ENCODE measurements at regions not wholly inside any gene's neighbourhood (a gene's known extent, or its start where the extent isn't known, plus 50 kb on each side); places are given as distances from the start of the nearest gene placed in this dataset.

GRCh38 chr5:58258984-58259684 lies 200.8 kb downstream of the PLK2 start:
- no peak for DNase-seq (ENCODE audit: low spot score)
- Mint-ChIP-seq H3K9me3 (no peaks in the 10 kb centered on the region), H3K27ac (no peak overlapping the region), H3K36me3 (ENCODE audit: low read depth) (no peaks in the 10 kb centered on the region), H3K4me3 (no peak overlapping the region), H3K27me3 (ENCODE audit: insufficient read depth) (no peaks in the 10 kb centered on the region), H3K4me1 (ENCODE audit: low read depth) (no peaks in the 10 kb centered on the region)
- intact Hi-C loops (cut with micrococcal nuclease), result loop anchor here (1.0 kb wide), 1 partner anchor 36 kb away; no protein-coding TSS in a partner anchor

- H3K9me3 Mint-ChIP-seq, result no peaks in the 10 kb centered on the region
- intact Hi-C loops (cut with micrococcal nuclease), result no loop called here
- H3K27me3 Mint-ChIP-seq (ENCODE audit: insufficient read depth), result no peaks in the 10 kb centered on the region
- H3K36me3 Mint-ChIP-seq (ENCODE audit: low read depth), result no peaks in the 10 kb centered on the region
- H3K27ac Mint-ChIP-seq, result no peak overlapping the region
- no peaks in the 10 kb centered on the region for H3K4me1 Mint-ChIP-seq (ENCODE audit: low read depth)
- DNase-seq (ENCODE audit: low spot score), result no peak
- H3K4me3 Mint-ChIP-seq, result no peak overlapping the region
Observed at GRCh38 chr5:58255970-58256369, 203.9 kb downstream of the PLK2 start.

- Mint-ChIP-seq H3K27me3 (ENCODE audit: insufficient read depth) (no peaks in the 10 kb centered on the region), H3K36me3 (ENCODE audit: low read depth) (no peaks in the 10 kb centered on the region), H3K9me3 (no peaks in the 10 kb centered on the region), H3K27ac (no peak overlapping the region), H3K4me1 (ENCODE audit: low read depth) (no peaks in the 10 kb centered on the region), H3K4me3 (no peak overlapping the region)
- DNase-seq (ENCODE audit: low spot score), result no peak
- intact Hi-C loops (cut with micrococcal nuclease), result no loop called here
Observed at GRCh38 chr5:58255386-58255785, 204.5 kb downstream of the PLK2 start.

- no peak overlapping the region for H3K27ac Mint-ChIP-seq
- no peaks in the 10 kb centered on the region for H3K27me3 Mint-ChIP-seq (ENCODE audit: insufficient read depth)
- no peak for DNase-seq (ENCODE audit: low spot score)
- intact Hi-C loops (cut with micrococcal nuclease), result no loop called here
- no peak overlapping the region for H3K4me3 Mint-ChIP-seq
- no peaks in the 10 kb centered on the region for H3K36me3 Mint-ChIP-seq (ENCODE audit: low read depth)
- no peaks in the 10 kb centered on the region for H3K4me1 Mint-ChIP-seq (ENCODE audit: low read depth)
- H3K9me3 Mint-ChIP-seq, result no peaks in the 10 kb centered on the region
Observed at GRCh38 chr5:58248221-58248620, 211.7 kb downstream of the PLK2 start.

- Mint-ChIP-seq H3K4me1 (ENCODE audit: low read depth) (no peaks in the 10 kb centered on the region), H3K36me3 (ENCODE audit: low read depth) (no peaks in the 10 kb centered on the region), H3K4me3 (no peak overlapping the region), H3K27me3 (ENCODE audit: insufficient read depth) (no peaks in the 10 kb centered on the region), H3K9me3 (no peaks in the 10 kb centered on the region), H3K27ac (no peak overlapping the region)
- DNase-seq (ENCODE audit: low spot score), result no peak
- intact Hi-C loops (cut with micrococcal nuclease), result no loop called here
Observed at GRCh38 chr5:58246461-58246944, 213.4 kb downstream of the PLK2 start.

- no peaks in the 10 kb centered on the region for H3K9me3 Mint-ChIP-seq
- H3K27me3 Mint-ChIP-seq (ENCODE audit: insufficient read depth), result no peaks in the 10 kb centered on the region
- H3K4me3 Mint-ChIP-seq, result no peak overlapping the region
- H3K4me1 Mint-ChIP-seq (ENCODE audit: low read depth), result no peaks in the 10 kb centered on the region
- no peak overlapping the region for H3K27ac Mint-ChIP-seq
- intact Hi-C loops (cut with micrococcal nuclease), result no loop called here
- H3K36me3 Mint-ChIP-seq (ENCODE audit: low read depth), result no peaks in the 10 kb centered on the region
- DNase-seq (ENCODE audit: low spot score), result no peak
Observed at GRCh38 chr5:58245476-58245840, 214.4 kb downstream of the PLK2 start.

GRCh38 chr5:58244819-58245475 lies 214.9 kb downstream of the PLK2 start:
- Mint-ChIP-seq H3K4me1 (ENCODE audit: low read depth) (no peaks in the 10 kb centered on the region), H3K36me3 (ENCODE audit: low read depth) (no peaks in the 10 kb centered on the region), H3K27ac (no peak overlapping the region), H3K9me3 (no peaks in the 10 kb centered on the region), H3K27me3 (ENCODE audit: insufficient read depth) (no peaks in the 10 kb centered on the region), H3K4me3 (no peak overlapping the region)
- no peak for DNase-seq (ENCODE audit: low spot score)
- intact Hi-C loops (cut with micrococcal nuclease), result no loop called here

GRCh38 chr5:58241389-58241788 lies 218.5 kb downstream of the PLK2 start:
- Mint-ChIP-seq H3K27me3 (ENCODE audit: insufficient read depth) (no peaks in the 10 kb centered on the region), H3K4me1 (ENCODE audit: low read depth) (no peaks in the 10 kb centered on the region), H3K9me3 (no peaks in the 10 kb centered on the region), H3K4me3 (no peak overlapping the region), H3K27ac (no peak overlapping the region), H3K36me3 (ENCODE audit: low read depth) (no peaks in the 10 kb centered on the region)
- intact Hi-C loops (cut with micrococcal nuclease), result no loop called here
- DNase-seq (ENCODE audit: low spot score), result no peak

- Mint-ChIP-seq H3K9me3 (no peaks in the 10 kb centered on the region), H3K27ac (no peak overlapping the region), H3K4me3 (no peak overlapping the region), H3K4me1 (ENCODE audit: low read depth) (no peaks in the 10 kb centered on the region), H3K27me3 (ENCODE audit: insufficient read depth) (no peaks in the 10 kb centered on the region), H3K36me3 (ENCODE audit: low read depth) (no peaks in the 10 kb centered on the region)
- no peak for DNase-seq (ENCODE audit: low spot score)
- intact Hi-C loops (cut with micrococcal nuclease), result no loop called here
Observed at GRCh38 chr5:58240322-58240721, 219.6 kb downstream of the PLK2 start.

- DNase-seq (ENCODE audit: low spot score), result no peak
- Mint-ChIP-seq H3K9me3 (no peaks in the 10 kb centered on the region), H3K27ac (no peak overlapping the region), H3K4me3 (no peak overlapping the region), H3K36me3 (ENCODE audit: low read depth) (no peaks in the 10 kb centered on the region), H3K4me1 (ENCODE audit: low read depth) (no peaks in the 10 kb centered on the region), H3K27me3 (ENCODE audit: insufficient read depth) (no peaks in the 10 kb centered on the region)
- intact Hi-C loops (cut with micrococcal nuclease), result no loop called here
Observed at GRCh38 chr5:58239731-58240130, 220.2 kb downstream of the PLK2 start.

GRCh38 chr5:58239045-58239444 lies 220.8 kb downstream of the PLK2 start:
- no peak for DNase-seq (ENCODE audit: low spot score)
- no peak overlapping the region for H3K27ac Mint-ChIP-seq
- no peaks in the 10 kb centered on the region for H3K9me3 Mint-ChIP-seq
- no peaks in the 10 kb centered on the region for H3K36me3 Mint-ChIP-seq (ENCODE audit: low read depth)
- no peak overlapping the region for H3K4me3 Mint-ChIP-seq
- intact Hi-C loops (cut with micrococcal nuclease), result no loop called here
- H3K4me1 Mint-ChIP-seq (ENCODE audit: low read depth), result no peaks in the 10 kb centered on the region
- no peaks in the 10 kb centered on the region for H3K27me3 Mint-ChIP-seq (ENCODE audit: insufficient read depth)

GRCh38 chr5:58236498-58236897 lies 223.4 kb downstream of the PLK2 start:
- no peak overlapping the region for H3K4me3 Mint-ChIP-seq
- intact Hi-C loops (cut with micrococcal nuclease), result no loop called here
- no peaks in the 10 kb centered on the region for H3K36me3 Mint-ChIP-seq (ENCODE audit: low read depth)
- H3K4me1 Mint-ChIP-seq (ENCODE audit: low read depth), result no peaks in the 10 kb centered on the region
- H3K27me3 Mint-ChIP-seq (ENCODE audit: insufficient read depth), result no peaks in the 10 kb centered on the region
- no peak overlapping the region for H3K27ac Mint-ChIP-seq
- DNase-seq (ENCODE audit: low spot score), result no peak
- no peaks in the 10 kb centered on the region for H3K9me3 Mint-ChIP-seq

- Mint-ChIP-seq H3K27ac (no peak overlapping the region), H3K36me3 (ENCODE audit: low read depth) (no peaks in the 10 kb centered on the region), H3K4me1 (ENCODE audit: low read depth) (no peaks in the 10 kb centered on the region), H3K27me3 (ENCODE audit: insufficient read depth) (no peaks in the 10 kb centered on the region), H3K4me3 (no peak overlapping the region), H3K9me3 (no peaks in the 10 kb centered on the region)
- intact Hi-C loops (cut with micrococcal nuclease), result no loop called here
- no peak for DNase-seq (ENCODE audit: low spot score)
Observed at GRCh38 chr5:58235299-58235698, 224.6 kb downstream of the PLK2 start.

All from activated T-helper 1 cell treated with anti-CD3 and anti-CD28 coated beads, Interleukin-12 subunit alpha, Interleukin-12 subunit beta, Interleukin-2, Interleukin-4 antibody, amounts not matched to agents 30 ng/mL and 10 ng/mL and 1 ng/mL, durations not matched to agents 14 hours and 24 hours and 36 hours (primary cell).